Central memory CD8-positive, alpha-beta T cell (primary cell): ENCODE measurements at regions not wholly inside any gene's neighbourhood (a gene's known extent, or its start where the extent isn't known, plus 50 kb on each side); places are given as distances from the start of the nearest gene placed in this dataset.

Experiments used
- ATAC-seq: fragments of 150-1000 bp; cut with Tn5 transposase; replicated peaks from 2 replicates; pipeline ENCODE4 v1.10.0; 2022; ENCODE audit warnings: mild to moderate bottlenecking, moderate FRiP score, moderate number of reproducible peaks; ENCODE audit not compliant: poor library complexity, severe bottlenecking; ENCODE audit errors: extremely low read depth
- DNase-seq, 2 donors: peaks; one replicate each; pipeline ENCODE4 v3.0.0; 2021; ENCODE audit warnings: low spot score in 2 of 2
- H3K27ac Mint-ChIP-seq: one replicate; pipeline ENCODE4 v1.8.0; 2022; ENCODE audit warnings: low read depth, mild to moderate bottlenecking, moderate library complexity, mixed read lengths
- H3K27me3 Mint-ChIP-seq: one replicate; pipeline ENCODE4 v1.8.0; 2022; ENCODE audit warnings: mixed read lengths
- H3K36me3 Mint-ChIP-seq: one replicate; pipeline ENCODE4 v1.8.0; 2022; ENCODE audit warnings: mild to moderate bottlenecking, moderate library complexity, mixed read lengths; ENCODE audit not compliant: insufficient read depth
- H3K4me1 Mint-ChIP-seq: one replicate; pipeline ENCODE4 v1.8.0; 2022; ENCODE audit warnings: mixed read lengths
- H3K4me3 Mint-ChIP-seq: one replicate; pipeline ENCODE4 v1.8.0; 2022; ENCODE audit warnings: mild to moderate bottlenecking, moderate library complexity, mixed read lengths
- H3K9me3 Mint-ChIP-seq: one replicate; pipeline ENCODE4 v1.8.0; 2022; ENCODE audit warnings: mixed read lengths

DNA sequence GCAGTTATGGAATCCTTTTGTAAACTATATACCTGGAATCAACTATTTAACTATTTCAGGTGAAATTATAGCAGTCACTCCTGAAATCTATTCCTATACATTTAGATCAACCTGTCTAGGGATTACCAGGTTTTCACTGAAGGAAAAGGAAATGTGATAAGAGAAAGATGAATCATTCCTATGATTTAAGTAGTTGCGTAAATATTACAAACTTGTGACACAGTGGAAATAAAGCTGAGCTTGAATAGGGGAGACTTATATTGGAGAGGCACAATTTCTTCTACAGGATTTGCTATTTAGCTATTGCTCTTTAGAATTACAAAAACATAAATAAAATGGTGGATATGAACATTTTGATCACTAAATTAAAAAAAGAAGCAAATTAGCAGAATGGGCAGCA, 284.1 kb upstream of the EPHA5 start:
- Mint-ChIP-seq H3K9me3 (peaks cover 19% of the 10 kb centered on the region), H3K36me3 (peaks cover 2% of the 10 kb centered on the region), H3K4me3 (no peak overlapping the region), H3K4me1 (no peaks in the 10 kb centered on the region), H3K27me3 (no peaks in the 10 kb centered on the region), H3K27ac (no peak overlapping the region)
- ATAC-seq, result no peak
- DNase-seq, result no peak

DNA sequence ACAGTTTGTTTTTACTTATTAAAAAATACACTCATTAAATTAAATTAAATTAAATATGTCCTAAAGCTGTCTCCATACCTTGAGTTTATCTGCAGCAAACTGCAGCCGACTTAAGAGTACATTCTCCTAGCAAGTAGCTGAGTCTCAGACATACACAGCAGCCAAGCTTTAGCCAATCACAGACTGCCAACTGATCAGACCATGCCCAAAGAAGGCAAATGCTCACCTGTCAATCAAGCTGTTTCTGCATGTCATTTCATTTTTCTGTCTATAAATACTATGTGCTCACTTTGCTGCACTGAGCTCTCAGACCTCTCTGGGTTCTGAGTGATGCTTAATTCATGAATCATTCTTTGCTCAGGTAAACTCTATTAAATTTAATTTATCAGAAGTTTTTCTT, 280.9 kb upstream of the EPHA5 start:
- H3K36me3 Mint-ChIP-seq, result peaks cover 2% of the 10 kb centered on the region
- no peak for DNase-seq
- peaks cover 11% of the 10 kb centered on the region for H3K9me3 Mint-ChIP-seq
- no peaks in the 10 kb centered on the region for H3K27me3 Mint-ChIP-seq
- no peaks in the 10 kb centered on the region for H3K4me1 Mint-ChIP-seq
- H3K27ac Mint-ChIP-seq, result no peak overlapping the region
- no peak overlapping the region for H3K4me3 Mint-ChIP-seq
- no peak for ATAC-seq

DNA sequence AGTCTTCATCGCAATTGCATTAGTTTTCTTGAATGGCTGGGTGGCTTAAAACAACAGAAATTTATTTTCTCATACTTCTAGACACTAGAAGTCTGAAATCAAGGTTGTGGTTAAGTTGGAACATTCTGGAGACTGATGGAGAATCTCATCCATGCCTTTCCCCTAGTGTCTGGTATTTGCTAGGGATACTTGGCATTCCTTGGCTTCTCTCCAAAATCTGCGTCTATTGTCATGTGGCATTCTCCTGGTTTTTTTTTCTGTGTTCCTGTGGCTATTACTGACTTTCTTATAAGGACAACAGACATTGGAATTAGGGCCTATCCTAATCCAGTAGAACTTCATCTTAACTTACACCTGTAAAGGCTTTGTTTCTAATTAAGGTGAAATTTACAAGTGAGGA, 272.8 kb upstream of the EPHA5 start:
- no peak overlapping the region for H3K27ac Mint-ChIP-seq
- ATAC-seq (no peak), DNase-seq (no peak)
- H3K36me3 Mint-ChIP-seq, result no peaks in the 10 kb centered on the region
- no peaks in the 10 kb centered on the region for H3K4me1 Mint-ChIP-seq
- H3K4me3 Mint-ChIP-seq, result no peak overlapping the region
- H3K27me3 Mint-ChIP-seq, result no peaks in the 10 kb centered on the region
- no peaks in the 10 kb centered on the region for H3K9me3 Mint-ChIP-seq

DNA sequence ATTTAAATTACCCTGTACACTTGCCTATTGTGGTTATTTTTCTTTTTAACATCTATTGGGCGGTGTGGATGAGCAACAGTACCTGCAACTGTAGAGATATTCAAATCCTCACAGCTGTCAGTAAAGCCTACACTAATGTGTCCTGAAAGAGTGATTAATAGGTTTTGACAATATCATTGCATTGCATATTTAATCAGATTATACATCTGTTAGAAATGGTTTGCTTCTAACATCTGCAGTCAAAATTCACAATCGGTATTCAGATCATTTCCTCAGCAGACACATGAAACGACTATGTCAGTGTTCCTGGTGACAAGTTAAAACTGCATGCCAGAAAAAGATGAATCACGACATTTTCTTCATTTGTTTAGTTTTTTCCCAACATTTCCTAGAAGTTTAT, 254.6 kb upstream of the EPHA5 start:
- H3K9me3 Mint-ChIP-seq, result peaks cover 19% of the 10 kb centered on the region
- no peak for ATAC-seq
- H3K4me3 Mint-ChIP-seq, result no peak overlapping the region
- H3K27me3 Mint-ChIP-seq, result no peaks in the 10 kb centered on the region
- H3K27ac Mint-ChIP-seq, result no peak overlapping the region
- no peaks in the 10 kb centered on the region for H3K4me1 Mint-ChIP-seq
- no peak for DNase-seq
- no peaks in the 10 kb centered on the region for H3K36me3 Mint-ChIP-seq

DNA sequence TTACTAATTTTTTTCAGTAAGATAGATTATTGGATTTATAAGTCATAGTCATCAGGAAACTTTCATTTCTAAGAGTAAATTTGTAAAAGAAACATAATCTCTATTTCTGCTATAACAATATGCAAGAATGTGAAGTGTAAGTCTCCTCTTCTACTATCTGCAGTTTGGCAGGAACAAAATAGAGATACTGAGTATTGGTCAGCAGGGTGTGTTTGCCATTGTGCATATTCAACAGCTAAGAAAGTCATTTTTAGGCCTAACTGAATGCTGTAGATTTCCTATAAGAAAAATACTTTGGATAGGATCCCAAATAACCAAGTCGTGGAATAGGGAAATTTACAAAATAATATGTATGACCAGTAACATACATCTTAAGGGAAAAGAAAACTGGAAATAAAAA, 253.3 kb upstream of the EPHA5 start:
- DNase-seq (no peak), ATAC-seq (no peak)
- Mint-ChIP-seq H3K27me3 (no peaks in the 10 kb centered on the region), H3K9me3 (peaks cover 23% of the 10 kb centered on the region), H3K4me1 (no peaks in the 10 kb centered on the region), H3K27ac (no peak overlapping the region), H3K4me3 (no peak overlapping the region), H3K36me3 (no peaks in the 10 kb centered on the region)

- H3K36me3 Mint-ChIP-seq, result no peaks in the 10 kb centered on the region
- no peaks in the 10 kb centered on the region for H3K27me3 Mint-ChIP-seq
- H3K9me3 Mint-ChIP-seq, result peaks cover 18% of the 10 kb centered on the region
- ATAC-seq, result no peak
- no peak overlapping the region for H3K4me3 Mint-ChIP-seq
- DNase-seq, result no peak
- no peak overlapping the region for H3K27ac Mint-ChIP-seq
- H3K4me1 Mint-ChIP-seq, result no peaks in the 10 kb centered on the region
Measured at GRCh38 chr4:65921180-65921579, 250.9 kb upstream of the EPHA5 start.

DNA sequence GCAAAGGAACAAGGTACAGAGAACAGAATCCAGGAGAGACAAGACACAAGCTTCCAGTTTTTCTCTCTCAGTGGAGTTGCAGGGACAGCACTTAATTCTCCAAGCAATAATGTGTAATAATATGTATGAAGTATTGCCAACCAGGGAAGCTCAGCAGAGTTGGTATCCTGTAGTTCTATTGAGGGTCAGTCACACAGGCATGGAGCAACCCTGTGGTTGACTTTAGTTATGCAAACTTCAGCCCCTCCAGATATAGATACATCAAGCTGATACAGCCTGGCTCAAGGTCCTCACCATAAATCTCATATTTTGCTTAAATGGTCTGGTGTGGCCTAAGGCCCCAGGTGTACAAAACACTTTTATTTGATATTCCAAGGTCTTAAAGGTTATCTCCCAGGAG, 248.6 kb upstream of the EPHA5 start:
- Mint-ChIP-seq H3K27ac (no peak overlapping the region), H3K9me3 (peaks cover 12% of the 10 kb centered on the region), H3K4me3 (no peak overlapping the region), H3K27me3 (no peaks in the 10 kb centered on the region), H3K4me1 (no peaks in the 10 kb centered on the region), H3K36me3 (no peaks in the 10 kb centered on the region)
- no peak for ATAC-seq
- DNase-seq, result no peak

DNA sequence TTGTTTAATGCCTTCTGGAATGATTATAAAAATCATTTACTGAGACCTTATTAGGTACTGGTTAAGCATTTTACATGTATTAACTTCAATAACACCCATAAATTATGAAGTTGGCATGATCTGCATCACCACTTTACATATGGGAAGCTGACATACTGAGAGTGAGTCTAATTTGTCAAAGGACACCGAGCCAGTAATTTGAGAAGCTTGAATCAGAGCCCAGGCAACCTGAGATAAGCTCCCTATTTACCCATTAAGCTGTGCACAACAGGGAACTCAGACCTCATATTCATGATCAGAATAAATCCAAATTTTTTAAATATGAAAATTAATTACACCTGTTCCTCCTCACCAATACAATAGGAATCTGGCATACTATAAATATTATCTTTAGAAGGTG, 247.9 kb upstream of the EPHA5 start:
- DNase-seq, result no peak
- H3K27me3 Mint-ChIP-seq, result no peaks in the 10 kb centered on the region
- no peak overlapping the region for H3K4me3 Mint-ChIP-seq
- H3K27ac Mint-ChIP-seq, result no peak overlapping the region
- peaks cover 12% of the 10 kb centered on the region for H3K9me3 Mint-ChIP-seq
- H3K36me3 Mint-ChIP-seq, result no peaks in the 10 kb centered on the region
- ATAC-seq, result no peak
- H3K4me1 Mint-ChIP-seq, result no peaks in the 10 kb centered on the region

DNA sequence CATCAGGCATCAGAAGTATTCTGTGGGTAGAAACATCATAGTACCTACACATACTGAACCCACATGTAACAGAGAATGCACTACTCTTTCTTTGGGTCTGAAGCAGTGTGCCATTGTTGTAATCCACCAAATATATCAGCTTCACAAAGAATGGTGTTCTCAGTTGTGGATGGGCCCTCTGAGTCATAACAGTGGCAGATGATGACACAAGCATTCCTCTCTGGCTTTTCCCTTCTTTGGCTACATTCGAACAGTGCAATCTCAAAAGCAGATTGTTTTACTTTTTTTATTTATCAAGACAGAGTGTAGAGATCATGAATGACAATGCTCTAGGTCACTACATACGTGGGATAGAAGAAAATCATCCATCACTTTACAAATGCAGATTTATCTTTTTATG, 247.2 kb upstream of the EPHA5 start:
- Mint-ChIP-seq H3K9me3 (peaks cover 19% of the 10 kb centered on the region), H3K4me3 (no peak overlapping the region), H3K27ac (no peak overlapping the region), H3K27me3 (no peaks in the 10 kb centered on the region), H3K4me1 (no peaks in the 10 kb centered on the region), H3K36me3 (no peaks in the 10 kb centered on the region)
- DNase-seq (no peak), ATAC-seq (no peak)

- H3K4me3 Mint-ChIP-seq, result no peak overlapping the region
Measured at GRCh38 chr4:65911720-65912119, 241.4 kb upstream of the EPHA5 start.

DNA sequence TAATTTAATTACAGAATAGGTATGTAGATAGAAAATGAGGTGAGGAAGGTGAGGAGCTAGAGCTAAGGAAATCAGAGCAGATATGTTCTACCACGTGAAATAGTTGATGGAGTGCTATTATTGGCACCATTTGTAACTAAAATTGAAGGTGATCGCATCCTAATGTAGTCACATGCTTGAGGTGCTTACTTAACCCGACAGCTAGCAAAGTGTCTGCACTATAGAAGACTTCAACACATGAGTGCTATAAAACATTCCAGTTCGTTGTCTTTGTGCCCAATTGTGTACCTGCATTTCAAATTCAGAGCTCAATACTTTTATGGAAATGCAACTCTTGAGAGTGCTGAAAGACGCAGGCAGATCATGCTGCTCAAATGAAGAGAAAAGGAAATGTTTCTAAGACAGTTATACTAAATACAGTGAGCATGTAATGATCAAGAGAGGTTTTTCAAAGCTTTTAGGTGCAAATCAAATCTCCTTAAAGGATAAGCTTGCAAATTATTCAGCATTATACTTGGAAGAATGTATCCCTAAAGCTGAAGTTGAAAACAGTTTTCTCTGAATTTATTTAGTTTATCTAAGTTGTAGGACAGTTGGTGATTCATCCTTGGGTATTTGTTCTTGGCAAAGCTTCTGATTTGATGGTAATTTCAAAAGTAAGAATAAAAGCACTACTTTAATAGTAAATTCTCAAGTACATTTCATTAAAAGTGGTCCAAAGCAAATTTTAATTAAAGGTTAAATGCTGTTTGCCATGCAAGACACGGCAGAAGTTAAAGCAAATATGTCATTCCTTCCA, 223.9 kb upstream of the EPHA5 start:
- Mint-ChIP-seq H3K9me3 (peaks cover 33% of the 10 kb centered on the region), H3K27ac (no peak overlapping the region), H3K36me3 (no peaks in the 10 kb centered on the region), H3K27me3 (no peaks in the 10 kb centered on the region), H3K4me1 (no peaks in the 10 kb centered on the region), H3K4me3 (no peak overlapping the region)
- ATAC-seq (no peak), DNase-seq (no peak)

More at GRCh38 chr4:65911720-65912119, 241.4 kb upstream of the EPHA5 start:
- DNase-seq (no peak), ATAC-seq (no peak)
- H3K27ac Mint-ChIP-seq, result no peak overlapping the region
- peaks cover 10% of the 10 kb centered on the region for H3K9me3 Mint-ChIP-seq
- no peaks in the 10 kb centered on the region for H3K4me1 Mint-ChIP-seq
- H3K27me3 Mint-ChIP-seq, result no peaks in the 10 kb centered on the region
- no peaks in the 10 kb centered on the region for H3K36me3 Mint-ChIP-seq

DNA sequence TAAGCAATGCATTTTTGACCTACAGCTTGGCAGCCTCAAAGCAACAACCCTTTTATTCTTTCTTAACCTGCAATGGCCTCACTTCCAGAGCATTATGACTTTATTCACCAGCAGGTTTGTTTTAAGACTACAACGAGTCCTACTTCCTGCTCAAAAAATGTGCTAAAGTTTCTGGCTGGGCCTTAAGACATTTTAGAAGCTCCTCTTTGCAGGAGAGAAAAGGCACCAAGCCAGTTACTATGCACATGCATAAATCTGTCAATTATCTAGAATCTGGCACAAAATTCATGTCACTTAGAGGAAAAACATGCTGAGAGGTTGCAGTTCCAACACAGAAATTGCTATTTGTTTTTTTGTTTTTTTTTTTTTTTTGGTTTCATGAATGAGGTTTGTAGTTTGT, 223.0 kb upstream of the EPHA5 start:
- Mint-ChIP-seq H3K27ac (no peak overlapping the region), H3K4me1 (no peaks in the 10 kb centered on the region), H3K4me3 (no peak overlapping the region), H3K36me3 (no peaks in the 10 kb centered on the region), H3K9me3 (peaks cover 24% of the 10 kb centered on the region), H3K27me3 (no peaks in the 10 kb centered on the region)
- no peak for ATAC-seq
- DNase-seq, result no peak

DNA sequence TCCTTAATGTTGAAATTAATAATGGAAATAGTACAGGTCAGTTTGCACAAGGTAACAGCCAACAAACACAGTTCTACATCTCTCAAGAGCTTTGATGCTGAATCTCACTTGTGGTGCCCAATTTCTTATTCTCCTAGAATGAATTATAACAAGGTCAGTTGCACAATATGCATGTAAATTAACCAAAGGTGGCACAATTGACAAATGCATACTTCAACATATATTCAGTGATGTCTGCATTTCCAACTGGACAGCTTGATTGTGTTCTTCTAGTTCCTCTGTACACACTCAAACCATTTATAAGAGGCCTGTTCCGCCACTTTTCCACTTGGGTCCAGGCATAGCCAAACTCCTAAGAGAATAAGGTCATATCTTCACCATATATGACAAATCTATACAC, 210.3 kb upstream of the EPHA5 start:
- Mint-ChIP-seq H3K27me3 (no peaks in the 10 kb centered on the region), H3K27ac (no peak overlapping the region), H3K4me1 (no peaks in the 10 kb centered on the region), H3K9me3 (peaks cover 5% of the 10 kb centered on the region), H3K36me3 (no peaks in the 10 kb centered on the region), H3K4me3 (no peak overlapping the region)
- no peak for DNase-seq
- ATAC-seq, result no peak
